PC-3 (cell line): ENCODE measurements at regions not wholly inside any gene's neighbourhood (a gene's known extent, or its start where the extent isn't known, plus 50 kb on each side); places are given as distances from the start of the nearest gene placed in this dataset.
"Not testable (repeated sequence)": the region's sequence is repeated elsewhere in the genome, so short reads cannot be mapped to it uniquely, and the experiment has no call there.

Experiments used
- CTCF ChIP-seq: fragments of 300-600 bp; sonication (generic); conservative IDR thresholded peaks from 2 replicates; pipeline ENCODE4 v1.5.1; 2017; ENCODE audit warnings: antibody characterized with exemption, low read depth, mild to moderate bottlenecking, low read length
- EZH2 ChIP-seq: fragments of 300-600 bp; sonication (generic); IDR thresholded peaks from one replicate; pipeline ENCODE4 v1.6.1; 2017; ENCODE audit warnings: antibody characterized with exemption, mild to moderate bottlenecking, low read length; ENCODE audit not compliant: unreplicated experiment
- EZH2phosphoT487 ChIP-seq: fragments of 300-600 bp; sonication (generic); IDR thresholded peaks from 2 replicates; pipeline ENCODE4 v1.6.1; 2018; ENCODE audit warnings: mild to moderate bottlenecking, antibody characterized with exemption, low read length, borderline replicate concordance

GRCh38 chr6:11457422-11457821 is 80.1 kb upstream of the TMEM170B start:
- TF ChIP-seq CTCF, EZH2, EZH2phosphoT487: not testable (repeated sequence)
